GM19455 (cell line): ENCODE measurements at regions not wholly inside any gene's neighbourhood (a gene's known extent, or its start where the extent isn't known, plus 50 kb on each side); places are given as distances from the start of the nearest gene placed in this dataset.
"Not testable (repeated sequence)": the region's sequence is repeated elsewhere in the genome, so short reads cannot be mapped to it uniquely, and the experiment has no call there.

Experiments
- ATAC-seq: cut with Tn5 transposase; IDR thresholded peaks from one replicate; pipeline ENCODE4 v1.9.1; 2021; ENCODE audit not compliant: unreplicated experiment

- no peak for ATAC-seq
Observed at GRCh38 chr18:43710135-43710534, 432.8 kb upstream of the SYT4 start.

- ATAC-seq: no peak
Observed at GRCh38 chr18:43714343-43715010, 437.2 kb upstream of the SYT4 start.

GRCh38 chr18:43719267-43719795 lies 442.0 kb upstream of the SYT4 start:
- no peak for ATAC-seq

DNA sequence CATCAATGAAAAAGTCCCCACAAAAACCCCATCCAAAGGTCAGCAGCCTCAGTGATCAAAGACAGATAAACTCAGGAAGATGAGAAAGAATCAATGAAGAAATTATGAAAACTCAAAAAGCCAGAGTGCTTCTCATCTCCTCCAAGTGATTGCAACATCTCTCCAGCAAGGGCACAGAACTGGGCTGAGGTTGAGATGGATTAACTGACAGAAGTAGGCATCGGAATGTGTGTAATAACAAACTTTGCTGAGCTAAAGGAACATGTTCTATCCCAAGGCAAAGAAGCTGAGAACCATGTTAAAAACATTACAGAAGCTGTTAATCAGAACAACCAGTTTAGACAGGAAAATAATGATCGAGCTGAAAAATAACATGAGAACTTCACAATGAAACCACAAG lies 442.8 kb upstream of the SYT4 start:
- ATAC-seq: no peak

GRCh38 chr18:43735570-43735969 lies 458.3 kb upstream of the SYT4 start:
- no peak for ATAC-seq

- no peak for ATAC-seq
Observed at GRCh38 chr18:43744960-43745745, 467.9 kb upstream of the SYT4 start.

DNA sequence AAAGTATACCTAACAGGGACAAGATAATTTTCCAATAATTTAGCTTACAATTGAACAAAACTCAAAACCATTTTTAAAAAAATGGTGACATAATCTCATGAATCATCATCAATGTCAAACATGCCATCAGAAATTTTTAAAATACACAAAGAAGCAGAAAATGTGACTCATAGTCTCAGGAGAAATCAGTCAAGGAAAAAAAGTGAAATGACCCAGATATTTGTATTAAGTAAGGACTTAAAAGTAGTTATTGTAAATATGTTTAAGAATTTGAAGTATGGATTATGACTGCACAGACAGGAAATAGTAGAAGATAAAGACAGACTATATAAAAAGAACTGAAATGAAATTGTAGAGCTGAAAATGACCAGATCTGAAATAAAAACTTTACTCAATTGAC lies 473.9 kb upstream of the SYT4 start:
- no peak for ATAC-seq

GRCh38 chr18:43751835-43752234 lies 474.5 kb upstream of the SYT4 start:
- ATAC-seq: no peak

- ATAC-seq: no peak
Observed at GRCh38 chr18:43757273-43757672, 480.0 kb upstream of the SYT4 start.

DNA sequence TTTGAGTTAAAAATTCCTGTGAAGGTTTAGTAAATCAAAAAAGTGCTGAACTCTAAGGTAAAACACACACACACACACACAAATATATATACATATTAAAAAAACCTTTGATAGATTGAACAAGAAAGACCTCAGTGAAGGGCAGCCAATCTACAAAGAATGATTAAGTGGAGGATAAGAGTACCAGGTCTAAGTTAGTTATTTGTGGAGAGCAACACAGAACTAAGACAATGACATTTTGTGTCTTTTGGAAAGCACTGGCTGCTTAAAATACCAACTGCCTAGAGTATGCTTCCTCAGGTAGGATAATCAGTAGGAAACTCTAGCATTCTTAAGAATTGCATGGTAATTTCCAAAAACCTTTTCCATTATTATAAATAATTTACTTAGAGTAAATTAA lies 481.4 kb upstream of the SYT4 start:
- ATAC-seq: no peak

DNA sequence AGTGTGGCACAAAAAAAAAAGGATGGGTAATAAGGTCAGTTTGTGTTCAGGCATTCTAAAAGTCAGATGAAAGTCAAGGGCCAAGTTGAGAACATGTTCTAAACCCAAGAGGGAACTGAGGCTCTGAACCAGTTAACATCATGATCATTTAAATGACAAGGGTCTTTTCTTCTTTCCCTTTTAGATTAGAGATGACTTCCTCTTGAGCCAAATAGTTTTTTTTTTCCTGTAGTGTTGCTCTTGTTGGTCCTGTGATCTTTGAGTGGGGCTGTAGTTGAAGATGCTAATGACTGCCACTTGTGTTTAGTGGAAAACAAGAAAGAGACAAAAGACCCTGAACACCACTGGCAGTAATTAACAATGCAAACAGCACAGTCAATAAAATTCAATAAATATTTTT lies 482.7 kb upstream of the SYT4 start:
- no peak for ATAC-seq

DNA sequence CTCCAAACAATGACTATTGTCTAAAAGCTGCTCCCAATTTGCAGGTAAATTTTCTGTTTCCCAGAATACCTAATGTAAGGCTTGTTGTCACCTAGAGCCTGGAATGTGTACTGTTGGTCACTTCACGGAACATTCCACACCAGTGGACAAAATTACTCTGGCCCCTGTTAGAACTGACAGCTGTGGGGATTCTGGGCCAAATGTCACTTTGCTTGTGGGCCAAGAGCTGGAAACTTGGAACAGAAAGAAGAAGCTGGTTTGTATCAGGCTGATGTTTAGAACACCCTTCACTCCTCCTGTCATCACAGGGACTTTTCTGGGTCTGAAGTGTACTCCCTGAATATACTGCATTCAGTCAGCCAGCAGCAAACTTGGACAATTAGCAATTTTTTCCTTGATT lies 495.6 kb upstream of the SYT4 start:
- no peak for ATAC-seq

- no peak for ATAC-seq
Observed at GRCh38 chr18:43774497-43774896, 497.2 kb upstream of the SYT4 start.

- no peak for ATAC-seq
Observed at GRCh38 chr18:43775591-43775990, 498.3 kb upstream of the SYT4 start.

- no peak for ATAC-seq
Observed at GRCh38 chr18:43776997-43777396, 499.7 kb upstream of the SYT4 start.

GRCh38 chr18:43777636-43778304 lies 500.5 kb upstream of the SYT4 start:
- no peak for ATAC-seq

DNA sequence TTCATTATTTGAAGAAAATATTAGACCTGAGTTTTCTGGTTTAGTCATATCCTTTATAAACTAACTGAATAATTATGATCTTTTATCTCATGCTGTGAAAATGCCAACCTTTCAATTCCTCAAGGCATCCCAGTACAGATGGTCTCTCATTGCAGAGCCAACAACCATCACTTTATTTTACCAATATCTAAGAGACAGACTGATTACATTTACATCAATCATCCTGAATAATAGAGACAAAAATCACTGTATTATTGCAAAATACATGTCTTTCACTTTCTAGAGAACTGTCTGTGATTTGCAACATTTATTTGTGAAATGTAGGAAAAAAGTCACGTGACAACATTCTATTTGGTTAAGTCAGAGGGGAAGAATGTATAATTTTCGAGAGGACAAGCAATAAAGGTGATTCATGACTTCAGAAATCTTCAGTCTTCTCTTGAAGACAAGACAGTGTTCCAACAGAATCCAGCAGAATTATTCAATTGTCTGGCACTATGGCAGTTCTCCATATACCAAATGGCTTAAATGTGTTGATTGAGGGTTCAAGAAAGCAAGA lies 503.6 kb upstream of the SYT4 start:
- ATAC-seq: no peak

DNA sequence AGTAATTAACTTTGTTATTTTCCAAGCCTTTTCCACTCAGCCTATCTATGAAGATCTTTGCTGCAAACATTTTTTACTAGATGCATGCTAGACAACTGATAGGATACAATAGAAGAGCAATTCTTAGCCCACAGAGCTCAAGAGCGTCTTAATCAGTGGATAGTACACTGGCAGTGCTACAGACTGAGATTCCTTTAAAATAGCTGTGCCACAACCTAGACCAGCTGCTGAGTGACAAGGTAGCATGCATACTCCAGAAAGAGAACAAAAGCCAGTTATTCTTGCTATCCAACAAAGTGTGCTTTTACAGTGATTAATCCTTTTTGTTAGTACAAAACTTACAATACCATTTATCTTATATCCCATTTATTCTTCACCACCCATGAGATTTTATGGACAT lies 507.9 kb upstream of the SYT4 start:
- no peak for ATAC-seq

GRCh38 chr18:43786893-43787292 lies 509.6 kb upstream of the SYT4 start:
- ATAC-seq: no peak

DNA sequence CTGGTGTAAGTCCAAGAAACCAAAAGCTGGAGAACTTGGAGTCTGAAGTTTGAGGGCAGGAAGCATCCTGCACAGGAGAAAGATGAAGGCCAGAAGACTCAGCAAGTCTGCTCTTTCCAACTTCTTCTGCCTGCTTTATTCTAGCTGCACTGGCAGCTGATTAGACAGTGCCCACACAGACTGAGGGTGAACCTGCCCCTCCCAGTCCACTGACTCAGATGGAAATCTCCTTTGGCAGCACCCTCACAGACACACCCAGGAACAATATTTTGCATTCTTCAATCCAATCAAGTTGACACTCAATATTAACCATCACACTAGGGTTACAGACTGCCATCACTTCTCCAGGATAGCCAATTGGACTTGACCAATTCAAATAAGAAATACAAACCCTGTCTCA lies 510.4 kb upstream of the SYT4 start:
- ATAC-seq: not testable (repeated sequence)

GRCh38 chr18:43789234-43790000 lies 512.1 kb upstream of the SYT4 start:
- no peak for ATAC-seq
